C4-2B (cell line): ENCODE measurements at regions not wholly inside any gene's neighbourhood (a gene's known extent, or its start where the extent isn't known, plus 50 kb on each side); places are given as distances from the start of the nearest gene placed in this dataset.

Experiments used
- CTCF ChIP-seq: fragments of 450-650 bp; conservative IDR thresholded peaks from 2 replicates; pipeline ENCODE4 v1.5.1; 2017; ENCODE audit warnings: mild to moderate bottlenecking
- ZFX ChIP-seq: fragments of 450-650 bp; IDR thresholded peaks from 2 replicates; pipeline ENCODE4 v1.6.1; 2017

- TF ChIP-seq CTCF (no peak), ZFX (no peak)
Observed at GRCh38 chr15:39251413-39252133, 329.3 kb upstream of the THBS1 start.
